ACHN (cell line): ENCODE measurements at regions not wholly inside any gene's neighbourhood (a gene's known extent, or its start where the extent isn't known, plus 50 kb on each side); places are given as distances from the start of the nearest gene placed in this dataset.
A peak's percentile ranks its signal among the peaks of the same experiment; 100 is the strongest.
"Not testable (repeated sequence)": the region's sequence is repeated elsewhere in the genome, so short reads cannot be mapped to it uniquely, and the experiment has no call there.

Experiments
- DNase-seq: peaks from one replicate; pipeline ENCODE4 v3.0.0-alpha.2; 2015
- in situ Hi-C: cut with HindIII; loops from 2 replicates; pipeline ENCODE4 v1.10.0; 2017; ENCODE audit warnings: low sequenced_read_pairs, low pct_ligation_motif_present, low pct_unique_long_range_greater_than_20kb

DNA sequence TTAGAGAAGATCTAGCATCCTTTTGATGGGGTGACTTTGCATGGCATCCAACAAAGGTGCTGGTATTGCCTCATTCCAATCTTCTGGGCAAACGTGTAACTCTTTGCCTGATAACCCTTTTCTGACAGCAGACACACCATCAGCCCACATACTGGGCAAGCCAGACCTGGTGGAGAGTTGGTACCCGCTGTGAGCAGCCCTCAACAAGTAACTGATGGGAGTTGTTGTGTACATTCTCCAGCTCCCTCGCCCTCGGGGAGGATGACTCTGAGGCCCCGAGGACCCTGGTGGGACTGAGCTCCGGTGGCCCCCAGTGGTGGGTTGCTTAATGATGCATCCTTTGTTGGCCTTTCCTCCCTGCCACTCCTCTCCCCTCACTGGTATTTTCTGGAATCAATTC lies 102.4 kb upstream of the SLC6A11 start:
- DNase-seq: no peak
- in situ Hi-C loops: no loop called here

DNA sequence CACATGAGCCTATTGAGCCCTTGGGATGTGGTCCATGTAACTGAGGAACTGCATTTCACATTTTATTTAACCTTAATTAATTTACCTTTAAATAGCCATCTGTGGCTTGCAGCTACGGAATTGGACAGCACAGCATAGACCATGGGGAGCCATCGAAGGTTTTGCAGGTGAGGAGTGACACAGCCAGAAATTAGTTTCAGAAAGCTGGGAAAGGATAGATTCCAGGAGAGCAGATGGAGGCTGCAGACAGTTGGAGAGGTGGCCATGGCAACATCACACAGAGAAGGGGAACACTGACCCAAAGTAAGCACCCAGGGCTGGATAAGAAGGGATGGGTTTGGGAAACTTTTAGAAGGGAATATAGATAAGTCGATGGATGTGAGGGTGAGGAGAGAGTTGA lies 100.1 kb upstream of the SLC6A11 start:
- in situ Hi-C loops: no loop called here
- no peak for DNase-seq

DNA sequence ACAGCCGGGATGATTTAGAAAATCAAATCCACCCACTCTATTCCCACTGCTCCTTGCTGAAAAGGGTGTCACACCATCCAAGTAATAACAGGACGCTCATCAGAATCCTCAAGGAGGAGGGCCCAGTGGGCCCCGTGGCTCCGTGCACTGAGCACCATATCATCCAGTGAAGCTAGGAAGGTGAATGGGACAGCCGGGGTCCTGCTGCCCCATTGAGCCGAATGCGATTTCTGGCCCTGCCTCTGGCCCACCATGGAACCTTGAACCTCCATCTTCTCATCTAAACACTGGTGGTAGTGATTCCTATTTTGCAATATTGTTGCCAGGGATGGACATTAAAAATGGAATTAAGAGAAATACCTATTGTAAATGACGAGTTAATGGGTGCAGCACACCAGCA lies 99.1 kb upstream of the SLC6A11 start:
- in situ Hi-C loops: no loop called here
- DNase-seq: no peak

DNA sequence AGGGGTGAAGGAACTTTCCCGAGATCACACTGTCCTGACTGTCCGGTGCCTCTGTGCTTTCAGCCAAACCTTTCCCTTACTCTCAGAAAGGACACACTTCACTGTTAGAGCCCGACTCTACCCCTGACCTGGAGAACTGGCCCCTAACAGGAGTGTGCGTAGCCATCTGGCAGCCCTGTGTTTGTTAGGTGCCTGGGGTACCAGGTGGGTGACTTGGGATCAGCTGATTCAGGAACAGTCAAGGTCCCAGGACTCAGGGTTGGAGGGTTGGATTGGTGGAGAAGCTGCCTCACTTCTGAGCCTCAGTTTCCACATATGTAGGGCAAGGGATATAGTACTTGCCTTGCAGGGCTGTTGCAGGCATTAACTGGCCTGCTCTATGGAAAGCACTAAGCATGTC lies 98.3 kb upstream of the SLC6A11 start:
- in situ Hi-C loops: no loop called here
- DNase-seq: no peak

DNA sequence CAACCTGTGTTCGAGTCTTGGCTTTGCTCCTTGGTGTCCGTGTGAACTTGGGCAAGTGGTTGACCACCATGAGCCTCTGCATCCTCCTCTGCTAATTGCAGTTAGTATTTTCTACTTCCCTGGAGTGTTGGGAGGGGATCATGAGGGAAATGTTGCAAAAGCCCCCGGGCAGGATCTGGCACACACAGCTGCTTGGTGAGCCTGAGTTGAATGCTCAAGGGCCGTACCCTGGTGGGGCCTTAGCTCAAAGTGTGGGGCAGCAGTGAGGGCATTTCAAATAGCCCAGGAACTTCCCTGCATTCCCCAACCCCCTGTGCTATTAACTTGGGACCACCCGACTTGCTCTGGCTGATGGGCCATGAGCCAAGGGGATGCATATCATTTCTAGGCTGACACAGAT lies 94.9 kb upstream of the SLC6A11 start:
- no peak for DNase-seq
- in situ Hi-C loops: no loop called here

DNA sequence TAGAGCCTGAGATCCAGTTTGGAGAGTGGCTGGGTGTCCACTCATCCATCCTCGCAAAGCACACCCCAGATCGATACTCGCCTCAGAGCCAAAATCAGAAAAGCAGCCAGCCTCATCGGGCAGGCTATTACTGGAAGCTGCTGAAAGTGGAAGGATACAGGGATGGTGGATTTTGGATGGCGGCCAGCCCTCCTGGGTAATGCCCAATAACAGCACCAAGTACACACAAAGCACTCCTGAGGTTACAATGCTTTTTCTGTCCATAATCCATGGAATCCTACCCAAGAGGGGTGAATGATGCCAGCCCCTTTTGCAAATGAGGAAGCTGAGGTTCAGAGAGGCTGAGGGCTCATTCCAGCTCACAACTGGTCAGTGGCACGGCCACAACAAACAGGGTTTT lies 93.1 kb upstream of the SLC6A11 start:
- DNase-seq: no peak
- in situ Hi-C loops: no loop called here

DNA sequence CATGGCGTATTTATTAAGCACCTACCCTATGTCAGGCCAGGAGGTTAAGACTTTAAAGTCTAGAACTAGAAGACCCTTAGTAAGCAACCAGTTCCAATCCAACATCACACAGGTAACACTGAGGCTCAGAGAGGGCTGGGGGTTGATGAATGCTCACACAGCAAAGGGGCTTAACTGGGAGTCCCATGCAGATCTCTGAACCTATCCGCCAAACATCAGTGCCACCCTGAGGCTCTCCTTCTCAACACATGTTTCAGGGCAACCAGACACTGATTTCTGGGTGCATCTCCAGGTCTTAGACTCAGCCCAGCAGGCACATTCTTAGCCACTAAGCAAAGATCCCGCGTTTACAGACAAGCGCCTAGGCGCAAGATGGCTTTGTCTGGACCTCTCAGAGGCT lies 92.0 kb upstream of the SLC6A11 start:
- DNase-seq: no peak
- in situ Hi-C loops: no loop called here

DNA sequence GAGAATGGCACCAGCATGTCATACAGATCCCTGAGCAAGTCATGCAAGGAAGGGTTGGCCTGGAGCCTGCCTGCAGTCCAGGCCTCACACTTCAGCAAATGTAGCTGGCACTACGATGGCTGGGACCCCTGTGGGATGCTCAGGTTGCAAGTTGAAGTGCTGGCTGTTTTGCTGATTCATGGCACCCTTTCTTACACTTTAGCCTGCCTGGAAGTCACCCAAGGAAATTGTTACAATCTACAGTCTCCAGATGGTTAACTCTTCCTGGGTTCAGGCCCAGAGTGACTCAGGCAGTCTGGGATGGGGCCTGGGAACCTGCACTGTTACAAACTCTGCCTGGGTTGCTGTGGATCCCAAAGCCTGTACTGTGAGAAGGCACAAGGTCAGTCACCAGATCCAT lies 91.0 kb upstream of the SLC6A11 start:
- no peak for DNase-seq
- in situ Hi-C loops: no loop called here

DNA sequence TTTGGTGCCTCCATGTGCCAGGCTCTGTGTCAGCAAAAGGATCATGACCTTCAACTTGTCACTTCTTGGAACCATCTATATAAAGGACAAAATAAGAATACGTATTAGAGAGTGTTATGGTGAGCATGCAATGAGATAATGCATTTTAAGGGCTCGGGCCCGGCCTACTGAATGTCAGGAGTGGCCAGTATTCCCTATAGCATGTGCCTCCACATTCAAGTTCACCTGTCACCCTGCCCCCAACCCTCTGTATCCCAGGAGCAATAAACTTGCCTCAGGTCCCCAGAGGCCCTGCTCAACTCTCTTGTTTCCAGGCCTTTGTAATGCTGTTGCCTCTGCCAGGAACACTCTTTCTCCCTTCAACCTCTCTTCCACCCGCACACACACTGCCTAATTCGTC lies 90.2 kb upstream of the SLC6A11 start:
- no peak for DNase-seq
- in situ Hi-C loops: no loop called here

DNA sequence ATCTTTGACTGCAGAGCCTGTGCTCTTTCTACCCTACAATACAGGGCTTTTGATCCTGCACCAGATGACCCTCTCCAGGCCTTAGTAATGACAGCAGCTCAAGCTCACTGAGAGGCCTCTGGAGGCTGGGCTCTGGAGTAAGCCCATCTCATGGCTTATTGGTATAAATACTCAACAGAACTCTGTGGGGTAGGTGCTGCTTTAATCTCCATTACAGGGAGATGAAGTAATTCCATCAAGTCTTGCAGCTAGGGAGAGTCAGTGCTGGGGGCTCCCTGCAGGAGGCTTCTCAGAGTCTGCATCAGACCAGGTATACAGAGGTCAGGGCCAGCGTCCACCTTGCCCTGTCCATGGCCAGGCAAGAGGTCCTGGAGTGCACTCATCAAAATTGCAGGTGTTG lies 89.2 kb upstream of the SLC6A11 start:
- DNase-seq: no peak
- in situ Hi-C loops: no loop called here

DNA sequence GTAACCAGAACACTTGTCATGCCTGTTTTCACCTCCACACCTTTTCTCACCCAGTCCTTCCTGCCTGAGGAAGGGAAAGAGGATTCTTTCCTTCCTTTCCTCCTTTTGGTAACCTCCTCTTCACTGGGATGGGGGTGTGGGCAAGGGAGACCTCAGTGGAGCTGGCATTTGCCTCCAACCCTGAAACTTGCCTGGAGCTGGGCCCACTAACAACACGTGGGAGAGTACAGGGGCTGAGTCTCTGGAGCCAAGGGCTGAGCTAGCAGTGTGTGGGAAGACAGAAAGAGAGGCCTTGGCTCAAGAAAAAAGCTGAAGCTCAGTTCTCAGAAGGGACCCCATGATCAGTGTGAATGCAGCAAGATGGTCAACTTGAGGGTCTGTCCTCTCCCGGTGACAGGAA lies 86.6 kb upstream of the SLC6A11 start:
- in situ Hi-C loops: no loop called here
- no peak for DNase-seq

DNA sequence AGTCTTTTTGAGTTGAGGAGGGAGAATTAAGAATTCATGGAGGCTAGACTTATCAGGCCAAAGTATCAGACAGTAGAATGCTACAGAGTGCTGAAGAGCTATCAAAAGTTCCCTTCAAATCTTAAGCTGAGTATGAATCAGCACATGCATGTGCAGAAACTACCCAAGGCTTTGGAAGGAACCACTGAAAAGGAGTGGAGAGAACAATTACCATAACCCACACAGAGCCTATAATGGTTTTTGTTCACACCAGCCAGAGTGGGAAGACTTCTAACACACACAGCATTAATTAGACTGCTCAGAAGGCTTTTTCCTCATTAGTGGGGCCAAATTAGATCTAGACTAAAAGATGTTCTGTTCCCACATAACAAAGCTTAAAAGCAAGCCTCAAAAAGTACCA lies 83.7 kb upstream of the SLC6A11 start:
- no peak for DNase-seq
- in situ Hi-C loops: no loop called here

DNA sequence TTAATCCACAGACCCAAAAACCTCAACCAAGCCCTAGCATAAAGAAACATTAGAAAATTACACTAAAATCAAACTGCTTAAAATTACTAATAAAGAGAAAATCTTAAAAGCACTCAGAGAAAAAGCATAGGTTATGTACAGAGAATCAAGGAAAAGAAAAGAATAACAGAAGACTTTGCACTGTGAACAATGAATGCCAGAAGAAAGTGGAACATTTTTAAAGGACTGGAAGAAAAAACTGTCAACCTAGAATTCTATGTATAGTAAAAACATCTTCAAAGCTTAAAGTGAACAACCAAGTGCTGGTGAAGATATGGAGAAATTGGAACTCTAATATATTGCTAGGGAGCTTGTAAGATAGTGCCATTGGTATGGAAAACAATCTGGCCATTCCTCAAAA lies 82.7 kb upstream of the SLC6A11 start:
- in situ Hi-C loops: no loop called here
- DNase-seq: no peak

DNA sequence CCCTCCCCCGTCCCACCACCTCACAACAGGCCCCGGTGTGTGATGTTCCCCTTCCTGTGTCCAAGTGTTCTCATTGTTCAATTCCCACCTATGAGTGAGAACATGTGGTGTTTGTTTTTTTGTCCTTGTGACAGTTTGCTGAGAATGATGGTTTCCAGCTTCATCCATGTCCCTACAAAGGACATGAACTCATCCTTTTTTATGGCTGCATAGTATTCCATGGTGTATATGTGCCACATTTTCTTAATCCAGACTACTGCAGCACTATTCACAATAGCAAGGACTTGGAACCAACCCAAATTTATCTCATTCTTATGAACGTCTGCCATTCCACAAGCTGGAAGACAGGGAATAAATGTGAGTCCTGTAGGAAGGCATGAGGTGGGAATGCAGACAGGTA lies 79.6 kb upstream of the SLC6A11 start:
- in situ Hi-C loops, DNase-seq: not testable (repeated sequence)

DNA sequence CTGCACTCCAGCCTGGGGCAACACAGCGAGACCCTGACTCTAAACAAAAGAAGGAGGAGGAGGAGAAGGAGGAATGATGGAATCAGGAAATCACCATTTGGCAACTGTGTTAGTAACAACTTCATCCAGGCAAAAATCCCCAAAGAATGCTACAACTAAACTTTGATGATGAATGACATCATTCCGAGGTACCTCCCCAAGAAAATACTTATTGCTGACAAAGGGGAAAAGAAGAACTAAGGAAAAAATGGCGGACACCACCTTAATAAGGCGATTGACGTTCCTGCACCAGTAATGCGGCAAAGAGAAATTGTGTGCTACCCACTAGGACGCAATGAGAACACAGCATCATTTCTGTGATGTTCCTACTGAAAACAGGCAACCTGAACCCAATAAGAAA lies 78.2 kb upstream of the SLC6A11 start:
- in situ Hi-C loops: no loop called here
- DNase-seq: no peak

DNA sequence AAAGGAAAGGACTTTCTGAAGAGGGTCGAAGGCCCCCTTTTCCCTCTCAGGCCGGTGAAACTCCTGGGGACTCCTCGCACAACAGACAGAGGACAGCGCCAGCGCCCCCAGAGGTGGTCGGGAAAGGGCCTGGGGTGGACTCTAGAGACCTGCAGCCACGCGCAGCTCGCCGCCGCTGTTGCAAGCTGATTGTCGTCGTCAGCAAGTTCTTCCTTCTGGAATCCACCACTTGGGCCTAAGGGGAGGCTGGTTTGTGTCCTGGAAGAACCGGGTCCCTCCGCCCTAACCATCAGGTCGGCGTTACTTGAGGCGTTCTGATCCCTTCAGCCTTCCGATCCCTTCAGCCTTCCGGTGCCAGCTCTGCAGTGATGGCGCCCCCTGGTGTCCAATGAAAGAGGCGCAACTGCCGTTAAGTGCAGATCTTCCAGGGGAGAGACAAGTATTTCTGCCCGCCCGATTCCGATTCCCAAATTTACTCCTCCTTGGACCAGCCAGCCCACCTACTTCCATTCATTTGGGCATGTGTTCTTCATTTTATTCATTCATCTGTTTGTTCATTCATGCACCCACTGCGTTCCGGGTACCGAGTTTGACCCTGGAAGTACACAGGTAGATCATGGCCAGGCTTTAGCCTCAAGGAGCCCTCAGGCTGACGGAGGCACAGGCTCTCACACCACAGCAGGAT lies 77.2 kb upstream of the SLC6A11 start:
- in situ Hi-C loops: no loop called here

DNA sequence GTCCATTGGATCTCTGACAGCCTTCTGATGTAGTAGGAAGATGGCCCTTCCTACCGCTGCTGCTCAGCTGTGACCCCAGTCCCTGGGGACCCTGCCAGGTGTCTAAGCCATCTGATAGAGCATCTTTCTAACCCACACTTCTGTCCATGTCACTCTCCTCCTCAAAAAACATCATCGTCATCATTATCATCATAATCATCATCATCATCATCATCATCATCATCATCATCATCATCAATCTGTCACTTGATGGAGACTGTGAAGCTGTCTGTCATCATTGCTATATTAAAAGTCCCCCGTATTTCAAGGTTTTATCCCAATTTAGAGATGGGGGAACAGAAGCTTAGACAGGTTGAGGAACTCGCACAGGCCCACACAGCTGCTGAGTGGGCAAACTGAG lies 75.1 kb upstream of the SLC6A11 start:
- no peak for DNase-seq
- in situ Hi-C loops: no loop called here

More for the DNA sequence above, 77.2 kb upstream of the SLC6A11 start:
- peak; percentile 58 for DNase-seq

DNA sequence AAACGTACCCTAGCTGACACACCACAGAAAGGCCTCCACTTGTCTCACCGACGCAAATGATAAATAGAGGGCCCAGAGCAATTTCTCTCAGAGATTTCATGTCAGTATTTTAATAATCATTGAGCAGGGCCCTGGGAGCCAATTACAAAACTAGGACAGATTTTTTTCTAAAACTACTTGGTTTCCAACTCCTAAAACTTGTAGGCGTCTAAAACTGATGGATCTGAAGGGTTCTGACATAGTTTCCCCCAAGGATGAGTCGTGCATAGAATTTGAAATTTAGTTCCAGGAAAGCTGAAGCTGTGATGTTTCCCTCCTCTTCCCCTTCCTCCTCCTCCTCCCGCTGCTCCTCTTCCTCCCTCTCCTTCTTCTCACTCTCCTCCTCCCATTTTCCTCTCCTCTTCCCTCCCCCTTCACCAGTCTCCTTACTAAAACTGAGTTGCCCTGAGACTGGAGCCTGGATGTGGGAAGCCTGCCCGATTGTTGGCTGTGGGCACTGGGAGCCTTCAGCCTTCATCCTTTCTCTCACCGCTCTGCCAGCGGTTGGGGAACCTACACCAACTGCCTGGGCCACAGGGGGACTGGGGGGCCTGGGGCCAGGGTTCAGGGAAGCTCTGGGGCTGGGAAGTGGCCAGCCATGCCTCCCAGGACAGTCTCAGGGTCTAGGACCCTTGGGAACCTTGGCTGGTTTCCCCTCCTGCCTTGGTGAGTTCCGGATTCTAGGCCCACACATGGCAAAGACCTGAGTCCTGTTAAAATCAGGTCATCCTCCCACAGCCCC lies 73.9 kb upstream of the SLC6A11 start:
- no peak for DNase-seq
- in situ Hi-C loops: no loop called here

DNA sequence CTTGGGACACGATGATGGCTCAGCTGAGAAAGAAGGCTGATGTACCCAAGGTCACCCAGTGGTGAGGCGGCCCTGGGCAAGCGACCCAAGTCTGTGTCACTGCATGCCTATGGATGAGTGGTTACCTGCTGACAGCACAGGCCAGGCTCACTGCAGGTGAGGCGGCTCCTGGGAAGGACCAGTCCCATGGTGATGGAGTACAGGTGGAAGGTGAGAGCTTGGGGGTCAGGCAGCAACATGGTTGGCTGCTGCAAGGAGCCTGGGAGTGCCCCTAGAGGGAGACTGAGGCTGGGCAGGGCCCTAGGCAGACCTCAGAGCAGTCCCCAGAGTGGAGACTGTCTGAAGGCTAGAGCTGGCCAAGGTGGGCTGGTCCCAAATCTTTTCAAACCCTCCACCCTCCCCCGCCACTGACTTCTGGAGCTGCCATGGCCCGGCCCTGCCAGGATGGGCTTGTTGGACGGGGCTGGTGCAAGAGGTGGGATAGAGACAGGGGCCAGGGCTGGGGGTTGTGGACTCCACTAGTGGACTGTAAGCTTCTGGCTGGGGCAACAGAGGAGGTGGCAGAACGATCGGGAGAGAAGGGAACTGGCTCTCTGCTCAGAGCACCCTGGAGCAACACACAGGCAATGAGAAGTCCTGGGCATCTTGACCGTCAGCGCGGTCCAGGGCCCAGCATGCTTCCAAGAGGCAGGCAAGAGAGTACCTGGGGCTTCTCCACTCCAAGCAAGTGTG lies 72.5 kb upstream of the SLC6A11 start:
- DNase-seq: no peak
- in situ Hi-C loops: no loop called here

DNA sequence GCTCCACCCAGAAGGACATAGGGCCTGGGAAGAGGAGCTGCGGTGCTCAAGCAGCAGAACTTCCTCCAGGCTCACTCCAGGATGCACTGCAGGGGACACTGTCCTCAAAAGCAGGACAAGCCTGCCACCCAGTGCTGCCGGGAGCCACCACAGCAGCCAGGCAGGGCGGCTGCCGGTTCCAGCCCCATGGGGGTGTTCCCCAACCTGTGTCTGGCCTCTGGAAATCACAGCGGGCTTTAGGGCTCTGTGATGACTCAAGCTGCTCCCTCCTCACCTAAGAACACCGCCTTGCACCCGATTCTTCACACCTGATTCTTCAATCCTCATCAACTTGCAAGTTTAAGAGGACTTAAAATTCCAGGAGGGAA lies 71.9 kb upstream of the SLC6A11 start:
- in situ Hi-C loops: no loop called here
- DNase-seq: no peak
